T-helper 2 cell (primary cell): ENCODE measurements at regions not wholly inside any gene's neighbourhood (a gene's known extent, or its start where the extent isn't known, plus 50 kb on each side); places are given as distances from the start of the nearest gene placed in this dataset.
A peak's percentile ranks its signal among the peaks of the same experiment; 100 is the strongest.

Source experiments
- DNase-seq, 5 experiments: peaks; one replicate each; pipeline versions ENCODE4 v3.0.0 to v3.0.0-alpha.2; 2012 to 2022

- DNase-seq, result no peak
Observed at GRCh38 chr10:6763001-6763400, 182.9 kb upstream of the PRKCQ start.

GRCh38 chr10:6759961-6760360, 179.9 kb upstream of the PRKCQ start:
- no peak for DNase-seq

GRCh38 chr10:6757158-6757557, 177.1 kb upstream of the PRKCQ start:
- no peak for DNase-seq

- DNase-seq, result no peak
Observed at GRCh38 chr10:6756716-6757115, 176.6 kb upstream of the PRKCQ start.

- DNase-seq, result no peak
Observed at GRCh38 chr10:6755781-6756460, 175.8 kb upstream of the PRKCQ start.

- DNase-seq, result no peak
Observed at GRCh38 chr10:6753644-6754043, 173.6 kb upstream of the PRKCQ start.

- DNase-seq, result no peak
Observed at GRCh38 chr10:6751363-6751762, 171.3 kb upstream of the PRKCQ start.

GRCh38 chr10:6748981-6749635, 169.0 kb upstream of the PRKCQ start:
- DNase-seq, result no peak

GRCh38 chr10:6748029-6748428, 168.0 kb upstream of the PRKCQ start:
- no peak for DNase-seq

GRCh38 chr10:6746782-6747181, 166.7 kb upstream of the PRKCQ start:
- DNase-seq, result no peak

GRCh38 chr10:6743291-6743849, 163.3 kb upstream of the PRKCQ start:
- DNase-seq, result no peak

- no peak for DNase-seq
Observed at GRCh38 chr10:6741541-6741941, 161.5 kb upstream of the PRKCQ start.

- DNase-seq, result no peak
Observed at GRCh38 chr10:6739530-6740174, 159.6 kb upstream of the PRKCQ start.

GRCh38 chr10:6738112-6738768, 158.2 kb upstream of the PRKCQ start:
- DNase-seq, result peak in 1 of 5 experiments; percentile 3

GRCh38 chr10:6737758-6738111, 157.7 kb upstream of the PRKCQ start:
- DNase-seq, result no peak

GRCh38 chr10:6737080-6737641, 157.1 kb upstream of the PRKCQ start:
- DNase-seq, result no peak

- DNase-seq, result no peak
Observed at GRCh38 chr10:6734286-6734685, 154.2 kb upstream of the PRKCQ start.

- no peak for DNase-seq
Observed at GRCh38 chr10:6729861-6730344, 149.8 kb upstream of the PRKCQ start.

GRCh38 chr10:6729071-6729774, 149.1 kb upstream of the PRKCQ start:
- DNase-seq, result no peak

- no peak for DNase-seq
Observed at GRCh38 chr10:6726924-6727323, 146.8 kb upstream of the PRKCQ start.

GRCh38 chr10:6722616-6723004, 142.5 kb upstream of the PRKCQ start:
- DNase-seq, result peak in 1 of 5 experiments; percentile 12

GRCh38 chr10:6721964-6722615, 142.0 kb upstream of the PRKCQ start:
- DNase-seq, result no peak
